ENCODE measurements at regions not wholly inside any gene's neighbourhood (a gene's known extent, or its start where the extent isn't known, plus 50 kb on each side); places are given as distances from the start of the nearest gene placed in this dataset.

DNA sequence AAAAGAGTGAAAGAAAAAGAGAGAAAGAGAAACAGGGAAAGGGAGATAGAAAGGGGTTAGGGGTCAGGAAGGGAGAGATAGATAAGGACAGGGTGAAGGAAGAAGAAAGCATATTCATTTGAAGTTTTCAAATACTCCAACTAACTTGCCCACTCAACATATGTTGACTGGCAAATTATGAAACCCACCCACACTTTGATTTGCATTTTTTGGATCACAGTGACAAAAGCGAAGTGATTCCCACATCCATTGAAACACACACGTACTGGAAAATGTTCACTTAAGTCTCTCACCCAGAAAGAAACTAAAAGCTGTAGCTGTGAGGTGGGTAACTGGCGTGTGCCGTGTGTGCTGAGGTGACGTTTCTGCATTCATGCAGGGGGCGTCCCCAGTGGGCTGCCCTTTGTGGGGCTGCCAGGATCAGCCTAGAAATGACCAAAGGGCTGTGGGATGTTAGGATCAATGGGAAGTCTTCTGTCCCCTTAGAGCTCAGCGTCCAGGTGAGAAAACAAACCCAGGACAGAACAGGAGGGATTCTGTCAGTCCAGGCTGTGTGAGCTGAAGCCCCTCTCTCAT is 134.9 kb upstream of the ADARB2 start:
- TF ChIP-seq POLR2A (IDR thresholded peaks at IDR 0.05) (no peak), CTCF (IDR thresholded peaks at IDR 0.05) (no peak)
